Smooth muscle cell (in vitro differentiated cells): ENCODE measurements at regions not wholly inside any gene's neighbourhood (a gene's known extent, or its start where the extent isn't known, plus 50 kb on each side); places are given as distances from the start of the nearest gene placed in this dataset.

Source experiments
- DNase-seq: peaks from one replicate; lab custom pipeline; 2025; ENCODE audit not compliant: unreplicated experiment; lab: John Stamatoyannopoulos, UW
- H2AFZ ChIP-seq: fragments of 200-600 bp; sonication (generic); 2 replicates; pipeline ENCODE4 v1.6.0; 2016; ENCODE audit warnings: antibody characterized with exemption, low read depth, mild to moderate bottlenecking
- H3F3A ChIP-seq: fragments of 200-600 bp; sonication (generic); 2 replicates; pipeline ENCODE4 v1.6.0; 2017; ENCODE audit warnings: antibody characterized with exemption, low read depth
- H3K27ac ChIP-seq: fragments of 200-600 bp; sonication (generic); 2 replicates; pipeline ENCODE4 v1.5.1; 2016; ENCODE audit warnings: low read depth, mild to moderate bottlenecking
- H3K27me3 ChIP-seq: fragments of 200-600 bp; sonication (generic); 2 replicates; pipeline ENCODE4 v1.6.1; 2016; ENCODE audit warnings: low read depth, mild to moderate bottlenecking
- H3K36me3 ChIP-seq: fragments of 200-600 bp; sonication (generic); 2 replicates; pipeline ENCODE4 v1.5.1; 2016; ENCODE audit warnings: low read depth
- H3K4me1 ChIP-seq: fragments of 200-600 bp; sonication (generic); 2 replicates; pipeline ENCODE4 v1.5.1; 2016; ENCODE audit warnings: low read depth
- H3K4me2 ChIP-seq: fragments of 200-600 bp; sonication (generic); 2 replicates; pipeline ENCODE4 v1.6.0; 2016; ENCODE audit warnings: mild to moderate bottlenecking
- H3K4me3 ChIP-seq: fragments of 200-600 bp; sonication (generic); 2 replicates; pipeline ENCODE4 v1.5.1; 2016; ENCODE audit warnings: mild to moderate bottlenecking
- H3K79me2 ChIP-seq: fragments of 200-600 bp; sonication (generic); 2 replicates; pipeline ENCODE4 v1.6.0; 2016; ENCODE audit warnings: low read depth, mild to moderate bottlenecking
- H3K9ac ChIP-seq: fragments of 200-600 bp; sonication (generic); 2 replicates; pipeline ENCODE4 v1.6.0; 2016; ENCODE audit warnings: low read depth
- H3K9me3 ChIP-seq: fragments of 200-600 bp; sonication (generic); replicated peaks from 2 replicates; pipeline ENCODE4 v1.5.1; 2016; ENCODE audit warnings: low read depth
- H4K20me1 ChIP-seq: fragments of 200-600 bp; sonication (generic); 2 replicates; pipeline ENCODE4 v1.6.0; 2016; ENCODE audit warnings: low read depth
- CTCF ChIP-seq: fragments of 200-600 bp; sonication (generic); IDR thresholded peaks from 2 replicates; pipeline ENCODE4 v1.5.1; 2017; ENCODE audit warnings: borderline replicate concordance, mild to moderate bottlenecking, antibody characterized with exemption; ENCODE audit not compliant: insufficient read depth, poor library complexity, severe bottlenecking
- WGBS: methylation state at CpG from one replicate; pipeline ENCODE4 v1.1.7; 2016; ENCODE audit warnings: low lambda C conversion rate; 5-methylcytosine and 5-hydroxymethylcytosine counted together

- Histone ChIP-seq H3K4me3 (no peak overlapping the region), H4K20me1 (no peaks in the 10 kb centered on the region), H3K27ac (no peak overlapping the region), H3K9me3 (no peaks in the 10 kb centered on the region), H3K4me2 (no peak overlapping the region), H3K27me3 (no peaks in the 10 kb centered on the region), H3F3A (no peaks in the 10 kb centered on the region), H2AFZ (no peak overlapping the region), H3K9ac (no peak overlapping the region), H3K4me1 (no peaks in the 10 kb centered on the region), H3K36me3 (no peaks in the 10 kb centered on the region), H3K79me2 (no peaks in the 10 kb centered on the region)
- no peak for DNase-seq
- no peak for TF ChIP-seq CTCF
- WGBS, result 82% methylated on average over 3 of the region's 3 CpGs
Observed at GRCh38 chr2:59578349-59578748, 975.1 kb downstream of the BCL11A start.

GRCh38 chr2:59575191-59575590 lies 978.3 kb downstream of the BCL11A start:
- H3K9ac ChIP-seq, result no peak overlapping the region
- H3K4me1 ChIP-seq, result no peaks in the 10 kb centered on the region
- H3K79me2 ChIP-seq, result no peaks in the 10 kb centered on the region
- no peak overlapping the region for H3K27ac ChIP-seq
- H3F3A ChIP-seq, result no peaks in the 10 kb centered on the region
- no peaks in the 10 kb centered on the region for H3K27me3 ChIP-seq
- H4K20me1 ChIP-seq, result no peaks in the 10 kb centered on the region
- no peaks in the 10 kb centered on the region for H3K36me3 ChIP-seq
- no peak for TF ChIP-seq CTCF
- H3K4me3 ChIP-seq, result no peak overlapping the region
- DNase-seq, result no peak
- no peaks in the 10 kb centered on the region for H3K9me3 ChIP-seq
- 96% methylated on average over 1 of the region's 1 CpG for WGBS
- no peak overlapping the region for H3K4me2 ChIP-seq
- H2AFZ ChIP-seq, result no peak overlapping the region

GRCh38 chr2:59572227-59572626 lies 981.2 kb downstream of the BCL11A start:
- Histone ChIP-seq H3K4me1 (no peaks in the 10 kb centered on the region), H3K27me3 (no peaks in the 10 kb centered on the region), H2AFZ (no peak overlapping the region), H3K36me3 (no peaks in the 10 kb centered on the region), H3K9me3 (no peaks in the 10 kb centered on the region), H3K4me2 (no peak overlapping the region), H3K27ac (no peak overlapping the region), H3K9ac (no peak overlapping the region), H3F3A (no peaks in the 10 kb centered on the region), H4K20me1 (no peaks in the 10 kb centered on the region), H3K4me3 (no peak overlapping the region), H3K79me2 (no peaks in the 10 kb centered on the region)
- no peak for DNase-seq
- WGBS, result 39% methylated on average over 4 of the region's 4 CpGs
- no peak for TF ChIP-seq CTCF

GRCh38 chr2:59570818-59571217 lies 982.6 kb downstream of the BCL11A start:
- DNase-seq, result no peak
- WGBS, result 100% methylated on average over 1 of the region's 1 CpG
- H3K36me3 ChIP-seq, result no peaks in the 10 kb centered on the region

More at GRCh38 chr2:59570818-59571217, 982.6 kb downstream of the BCL11A start:
- H3K27ac ChIP-seq, result no peak overlapping the region
- no peaks in the 10 kb centered on the region for H3K79me2 ChIP-seq
- no peak overlapping the region for H3K9ac ChIP-seq
- H3K4me3 ChIP-seq, result no peak overlapping the region
- H4K20me1 ChIP-seq, result no peaks in the 10 kb centered on the region
- no peak for TF ChIP-seq CTCF
- no peak overlapping the region for H3K4me2 ChIP-seq
- H3K9me3 ChIP-seq, result no peaks in the 10 kb centered on the region
- no peaks in the 10 kb centered on the region for H3F3A ChIP-seq
- H3K4me1 ChIP-seq, result no peaks in the 10 kb centered on the region
- H3K27me3 ChIP-seq, result no peaks in the 10 kb centered on the region
- no peak overlapping the region for H2AFZ ChIP-seq
